Kidney epithelial cell (primary cell): ENCODE measurements at regions not wholly inside any gene's neighbourhood (a gene's known extent, or its start where the extent isn't known, plus 50 kb on each side); places are given as distances from the start of the nearest gene placed in this dataset.
"Not testable (repeated sequence)": the region's sequence is repeated elsewhere in the genome, so short reads cannot be mapped to it uniquely, and the experiment has no call there.

Experiments
- DNase-seq: peaks from one replicate; pipeline ENCODE4 v3.0.0-alpha.2; 2010; ENCODE audit warnings: low read depth
- H3K27me3 ChIP-seq: 2 replicates; pipeline ENCODE4 v1.6.0; 2011; ENCODE audit warnings: low read length; ENCODE audit not compliant: control insufficient read depth, insufficient read depth
- H3K36me3 ChIP-seq: 2 replicates; pipeline ENCODE4 v1.5.1; 2011; ENCODE audit warnings: low read length; ENCODE audit not compliant: control insufficient read depth, insufficient read depth
- H3K4me3 ChIP-seq: 2 replicates; pipeline ENCODE4 v1.5.1; 2011; ENCODE audit warnings: low read depth, mild to moderate bottlenecking, control low read depth, low read length
- TF ChIP-seq, protein P1 (sequence below): IDR thresholded peaks from 2 replicates; pipeline ENCODE4 v1.5.1; 2011; ENCODE audit warnings: mild to moderate bottlenecking, moderate library complexity, low read length, control low read depth, inconsistent platforms; ENCODE audit not compliant: insufficient read depth, poor library complexity, severe bottlenecking

DNA sequence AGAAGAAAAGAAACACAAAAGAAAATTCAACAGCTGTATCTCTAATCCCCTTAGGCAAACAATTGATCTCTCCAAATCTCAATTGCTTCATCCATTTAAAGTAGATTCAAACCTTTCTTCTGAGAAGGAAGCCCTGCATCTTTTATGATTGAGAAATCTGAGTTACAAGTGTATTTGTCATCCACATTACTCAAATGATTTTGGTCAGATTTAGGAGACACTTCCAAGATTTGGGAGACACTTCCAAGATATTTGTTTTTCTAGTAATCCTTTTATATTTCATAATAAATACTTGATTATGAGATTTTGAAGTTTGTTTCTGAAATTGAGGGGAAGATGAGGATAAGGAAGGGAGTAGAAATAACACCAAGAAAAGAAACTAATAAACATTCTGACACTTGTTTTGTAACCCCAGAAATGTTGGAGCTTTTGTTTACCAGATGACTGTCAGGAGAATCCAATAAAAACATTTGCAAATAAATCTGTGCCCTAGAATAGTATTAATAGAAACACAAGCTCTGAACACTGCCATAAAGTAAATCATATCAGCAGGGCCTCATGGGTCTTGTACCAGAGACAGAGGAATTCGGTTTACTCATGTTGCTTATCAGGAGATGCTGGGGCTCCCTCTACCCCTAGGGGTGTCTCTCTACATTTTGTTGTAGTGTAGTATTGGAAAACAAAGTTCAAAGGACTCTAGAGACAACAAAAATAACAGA, 314.3 kb upstream of the NT5E start:
- DNase-seq = no peak
- Histone ChIP-seq H3K36me3 (no peaks in the 10 kb centered on the region), H3K27me3 (no peaks in the 10 kb centered on the region), H3K4me3 (no peak overlapping the region)
- TF ChIP-seq, protein P1, sequence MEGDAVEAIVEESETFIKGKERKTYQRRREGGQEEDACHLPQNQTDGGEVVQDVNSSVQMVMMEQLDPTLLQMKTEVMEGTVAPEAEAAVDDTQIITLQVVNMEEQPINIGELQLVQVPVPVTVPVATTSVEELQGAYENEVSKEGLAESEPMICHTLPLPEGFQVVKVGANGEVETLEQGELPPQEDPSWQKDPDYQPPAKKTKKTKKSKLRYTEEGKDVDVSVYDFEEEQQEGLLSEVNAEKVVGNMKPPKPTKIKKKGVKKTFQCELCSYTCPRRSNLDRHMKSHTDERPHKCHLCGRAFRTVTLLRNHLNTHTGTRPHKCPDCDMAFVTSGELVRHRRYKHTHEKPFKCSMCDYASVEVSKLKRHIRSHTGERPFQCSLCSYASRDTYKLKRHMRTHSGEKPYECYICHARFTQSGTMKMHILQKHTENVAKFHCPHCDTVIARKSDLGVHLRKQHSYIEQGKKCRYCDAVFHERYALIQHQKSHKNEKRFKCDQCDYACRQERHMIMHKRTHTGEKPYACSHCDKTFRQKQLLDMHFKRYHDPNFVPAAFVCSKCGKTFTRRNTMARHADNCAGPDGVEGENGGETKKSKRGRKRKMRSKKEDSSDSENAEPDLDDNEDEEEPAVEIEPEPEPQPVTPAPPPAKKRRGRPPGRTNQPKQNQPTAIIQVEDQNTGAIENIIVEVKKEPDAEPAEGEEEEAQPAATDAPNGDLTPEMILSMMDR = no peak

DNA sequence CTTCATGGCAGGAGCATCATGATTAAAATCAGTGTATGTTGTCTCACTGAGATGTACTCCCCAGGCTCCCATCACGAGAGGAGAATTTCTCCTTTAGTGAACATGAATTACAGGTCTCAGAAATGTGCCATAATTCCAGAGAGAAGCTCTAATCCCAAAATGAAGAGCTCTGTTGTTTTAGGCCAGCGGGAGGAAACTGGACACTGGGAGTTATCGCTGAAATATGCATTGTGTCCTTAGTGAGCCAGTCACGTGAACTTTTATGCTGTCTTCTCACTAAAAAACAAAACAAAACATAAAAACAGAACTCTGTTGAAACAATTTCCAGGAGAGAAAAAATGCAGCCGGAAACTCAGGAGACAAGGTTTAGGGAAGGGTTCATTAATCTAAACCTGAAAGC, 315.7 kb upstream of the NT5E start:
- H3K36me3 ChIP-seq = no peaks in the 10 kb centered on the region
- no peak for DNase-seq
- no peak overlapping the region for H3K4me3 ChIP-seq
- no peaks in the 10 kb centered on the region for H3K27me3 ChIP-seq
- TF ChIP-seq, protein P1 = no peak

DNA sequence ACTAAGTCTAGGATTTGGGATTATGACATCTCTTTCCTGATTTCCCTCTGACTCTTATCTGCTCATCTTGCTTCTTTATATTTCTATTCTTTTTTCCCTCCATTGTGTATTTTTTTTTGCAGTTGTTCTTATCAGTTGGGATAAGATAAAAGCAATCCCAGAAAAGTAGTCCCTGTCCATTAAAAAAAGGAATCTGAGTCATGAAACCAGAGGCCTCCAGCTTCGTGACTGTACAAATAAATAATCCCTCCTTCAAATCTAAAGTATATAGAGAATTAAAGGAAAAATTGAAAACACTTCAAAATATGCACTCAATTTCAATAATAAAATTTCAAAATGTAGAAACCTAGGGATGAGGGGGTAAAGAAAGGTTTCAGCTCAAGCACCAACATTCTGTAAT, 317.8 kb upstream of the NT5E start:
- H3K27me3 ChIP-seq = no peaks in the 10 kb centered on the region
- TF ChIP-seq, protein P1 = no peak

DNA sequence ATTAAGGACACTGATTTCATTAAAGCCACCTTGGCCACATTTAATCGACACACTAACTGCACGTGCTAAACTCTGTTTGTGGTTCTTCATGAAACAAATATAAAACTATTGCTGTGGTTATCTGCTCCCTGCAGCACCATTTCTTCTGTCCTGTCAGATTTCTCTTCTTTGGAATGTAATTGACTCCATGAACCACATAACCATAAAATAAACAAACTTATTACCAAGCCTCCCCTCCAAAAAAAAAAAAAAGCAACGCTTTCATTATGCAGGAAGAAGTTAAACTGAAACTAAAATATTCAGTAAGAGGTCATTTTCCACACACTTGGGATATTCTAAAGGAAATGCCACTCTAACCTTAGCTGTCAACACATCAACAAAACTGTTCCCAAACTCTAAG, 319.1 kb upstream of the NT5E start:
- no peaks in the 10 kb centered on the region for H3K27me3 ChIP-seq
- H3K4me3 ChIP-seq = no peak overlapping the region
- no peaks in the 10 kb centered on the region for H3K36me3 ChIP-seq
- TF ChIP-seq, protein P1 = no peak
- DNase-seq = no peak

More for the DNA sequence above, 317.8 kb upstream of the NT5E start:
- Histone ChIP-seq H3K4me3 (no peak overlapping the region), H3K36me3 (no peaks in the 10 kb centered on the region)
- DNase-seq = no peak

DNA sequence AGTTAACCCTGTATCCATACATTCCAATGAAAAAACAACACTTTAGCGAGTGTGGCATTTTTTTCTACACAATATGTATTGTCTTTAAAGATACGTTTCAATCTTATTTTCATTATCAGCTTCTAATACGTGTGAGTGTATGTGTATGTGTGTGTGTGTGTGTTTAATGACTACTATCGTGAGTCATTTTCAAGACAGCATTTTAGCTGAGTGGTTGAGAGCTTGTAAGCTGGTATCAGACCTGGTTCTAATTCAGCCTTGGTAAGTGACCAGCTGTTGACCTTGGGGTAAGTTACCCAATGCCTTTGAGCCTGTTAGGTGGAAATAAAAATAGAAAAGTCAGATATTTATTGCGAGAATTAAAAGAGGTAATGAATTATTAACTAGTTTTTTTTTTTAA, 320.0 kb upstream of the NT5E start:
- no peaks in the 10 kb centered on the region for H3K27me3 ChIP-seq
- TF ChIP-seq, protein P1 = no peak
- H3K4me3 ChIP-seq = no peak overlapping the region
- no peak for DNase-seq
- H3K36me3 ChIP-seq = no peaks in the 10 kb centered on the region

DNA sequence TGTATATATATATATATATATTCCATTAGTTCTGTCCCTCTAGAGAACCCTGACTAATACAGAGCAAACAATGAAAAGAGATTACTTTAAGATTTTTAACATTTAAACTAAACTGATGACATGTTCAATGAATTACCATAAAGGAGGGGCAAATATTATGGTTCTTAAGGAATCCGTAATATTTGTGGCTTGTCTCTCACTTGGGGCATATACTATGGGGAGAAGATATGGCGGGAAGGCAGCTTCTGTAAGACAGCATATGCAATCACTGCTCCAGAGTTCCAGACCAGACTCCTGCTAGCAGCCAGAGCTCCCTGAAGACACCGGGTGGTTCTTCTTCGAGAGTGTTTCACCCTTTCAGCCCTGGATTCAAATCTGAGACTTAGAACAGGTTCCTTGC, 321.1 kb upstream of the NT5E start:
- DNase-seq = no peak
- Histone ChIP-seq H3K36me3 (no peaks in the 10 kb centered on the region), H3K27me3 (no peaks in the 10 kb centered on the region), H3K4me3 (no peak overlapping the region)
- TF ChIP-seq, protein P1 = no peak

DNA sequence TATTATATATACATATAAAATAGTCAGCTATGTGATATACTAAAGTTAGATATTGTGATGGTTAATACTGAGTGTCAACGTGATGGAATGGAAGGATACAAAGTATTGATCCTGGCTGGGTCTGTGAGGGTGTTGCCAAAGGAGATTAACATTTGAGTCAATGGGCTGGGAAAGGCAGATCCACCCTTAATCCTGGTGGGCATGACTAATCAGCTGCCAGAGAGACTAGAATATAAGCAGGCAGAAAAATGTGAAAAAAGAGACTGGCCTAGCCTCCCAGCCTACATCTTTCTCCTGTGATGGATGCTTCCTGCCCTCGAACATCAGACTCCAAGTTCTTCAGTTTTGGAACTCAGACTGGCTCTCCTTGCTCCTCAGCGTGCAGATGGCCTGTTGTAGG, 321.6 kb upstream of the NT5E start:
- not testable (repeated sequence) for DNase-seq

More for the DNA sequence above, 321.6 kb upstream of the NT5E start:
- not testable (repeated sequence) for H3K4me3 ChIP-seq, H3K36me3 ChIP-seq, H3K27me3 ChIP-seq
